GM19452 (cell line): ENCODE measurements at regions not wholly inside any gene's neighbourhood (a gene's known extent, or its start where the extent isn't known, plus 50 kb on each side); places are given as distances from the start of the nearest gene placed in this dataset.

Experiments
- ATAC-seq: cut with Tn5 transposase; IDR thresholded peaks from one replicate; pipeline ENCODE4 v1.9.1; 2021; ENCODE audit not compliant: unreplicated experiment

DNA sequence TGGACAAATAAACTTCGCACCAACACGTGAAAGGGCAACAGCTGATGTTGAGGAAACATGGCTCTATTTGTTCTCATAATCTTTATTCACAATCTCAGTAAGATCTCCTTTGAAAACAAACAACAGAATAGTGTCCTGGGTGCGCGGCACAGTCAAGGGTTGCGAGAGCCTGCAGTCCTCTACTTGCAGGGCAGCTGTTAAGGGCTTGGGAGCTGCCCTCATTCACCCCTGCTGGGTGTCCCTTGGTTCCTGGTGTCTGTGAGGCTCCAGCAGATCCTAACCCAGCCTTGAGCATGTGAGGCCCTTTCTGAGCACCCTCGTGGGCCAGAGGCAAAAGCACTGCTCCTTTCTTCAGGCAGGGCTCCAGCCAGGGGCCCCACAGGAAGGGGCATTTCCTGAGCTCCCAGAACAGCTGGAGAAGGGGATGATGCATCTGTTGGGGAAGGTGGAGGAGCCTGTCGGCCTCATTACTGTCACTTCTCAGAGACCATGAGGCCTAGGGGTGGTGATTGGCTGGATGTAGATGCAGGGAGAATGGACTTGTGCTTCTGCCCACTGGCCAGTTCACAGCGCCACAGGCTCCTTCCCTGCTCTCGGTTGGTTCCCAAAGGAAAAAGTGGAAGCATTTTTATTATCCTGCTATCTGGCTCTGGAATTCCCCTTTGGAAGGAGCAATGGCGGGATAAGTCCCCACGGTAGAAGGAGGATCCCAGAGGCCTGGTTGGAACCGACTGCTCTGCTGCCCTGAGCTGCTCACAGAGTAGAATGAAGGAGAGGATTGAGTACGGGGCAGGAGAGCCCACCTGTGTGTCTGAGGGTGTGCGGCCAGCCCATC, 51.9 kb upstream of the KLF13 start:
- no peak for ATAC-seq

DNA sequence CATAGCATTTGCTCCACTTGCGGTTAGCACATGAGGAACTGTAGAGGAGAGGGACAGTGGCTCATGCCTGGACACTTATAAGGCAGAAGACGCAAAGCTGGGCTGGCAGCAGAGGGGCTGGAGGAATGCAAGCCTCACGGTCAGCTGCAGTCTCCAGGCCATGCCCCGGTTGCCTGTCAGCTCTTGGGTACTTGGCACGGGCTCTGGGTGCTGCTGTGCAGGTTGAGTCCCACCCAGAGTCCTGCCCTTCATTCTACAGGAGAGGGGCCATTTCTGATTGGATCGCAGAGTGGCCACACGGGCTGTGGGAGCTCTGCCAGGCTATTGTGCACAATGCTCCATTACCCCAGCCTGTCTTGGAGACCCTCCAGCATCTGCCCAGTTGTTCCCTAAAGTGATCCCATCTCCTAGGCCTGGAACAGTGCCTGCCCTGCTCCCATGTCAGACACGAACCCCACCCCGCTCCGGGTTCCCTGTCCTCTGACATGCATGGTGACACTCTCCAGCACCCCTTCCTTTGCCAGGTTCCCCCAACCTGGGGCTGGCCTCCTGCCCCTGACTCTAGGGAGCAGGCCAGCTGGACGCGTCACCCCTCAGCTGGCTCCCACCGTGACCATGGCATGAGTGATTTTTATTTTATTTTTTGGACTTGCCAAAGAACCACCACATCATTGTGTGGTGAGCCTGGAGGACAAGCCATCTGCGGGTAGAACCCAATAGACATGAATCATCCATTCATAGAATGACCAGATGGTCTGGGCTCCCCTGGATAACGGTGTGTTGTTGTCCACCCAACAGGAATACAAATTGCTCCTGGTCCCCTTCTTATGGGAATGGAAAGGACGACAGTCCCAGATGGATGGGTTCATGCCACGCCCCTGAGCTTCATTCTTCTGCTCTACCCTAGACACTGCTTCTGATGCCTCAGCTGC, 51.0 kb upstream of the KLF13 start:
- no peak for ATAC-seq

DNA sequence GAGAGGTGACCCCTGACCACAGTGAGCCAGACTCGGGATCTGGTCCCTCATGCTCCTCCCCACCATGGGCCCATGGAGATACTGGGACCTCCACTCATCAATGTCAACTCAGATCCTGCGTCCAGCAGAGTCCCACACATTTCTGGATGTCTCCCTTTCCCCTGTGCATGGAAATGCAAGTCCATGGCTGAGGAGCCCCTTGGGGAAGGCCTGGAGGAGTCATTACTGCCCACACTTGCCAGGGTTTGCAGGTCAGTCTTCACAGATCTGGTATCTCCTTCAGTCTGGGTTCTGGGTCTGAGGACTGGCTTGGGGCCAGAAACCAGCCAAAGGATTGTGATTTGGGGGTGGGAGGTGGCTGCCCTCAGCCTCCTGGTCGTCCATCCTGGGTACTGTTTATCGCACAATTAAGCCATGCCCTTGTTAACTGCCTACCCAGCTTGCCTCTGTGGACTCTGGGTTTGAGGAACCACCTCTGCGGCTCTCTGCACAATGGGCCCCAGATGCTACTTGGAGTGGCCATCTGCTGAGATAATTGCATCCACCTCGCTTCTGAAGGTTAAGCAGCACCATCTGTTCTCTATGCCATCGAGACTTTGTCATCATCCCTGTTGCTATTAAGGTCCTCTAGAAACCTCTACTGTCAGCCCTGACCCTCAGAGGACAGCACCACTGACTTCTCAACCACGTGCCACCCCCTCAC, 49.9 kb upstream of the KLF13 start:
- no peak for ATAC-seq
